Gastroesophageal sphincter (tissue), 4 donors: ENCODE measurements at regions not wholly inside any gene's neighbourhood (a gene's known extent, or its start where the extent isn't known, plus 50 kb on each side); places are given as distances from the start of the nearest gene placed in this dataset.

ENCODE experiments used
- ATAC-seq: fragments of 150-250 bp; one replicate; pipeline ENCODE4 v1.9.1; 2016; ENCODE audit warnings: mild to moderate bottlenecking, moderate library complexity
- H3K27ac ChIP-seq, 4 donors: fragments of 200-600 bp; sonication (generic) in 3 of 4; 1 replicate in 3 of 4; 2 replicates in 1 of 4; pipeline ENCODE4 v1.5.1; 2016 to 2019
- H3K27me3 ChIP-seq: fragments of 200-600 bp; sonication (generic); one replicate; pipeline ENCODE4 v1.5.1; 2019
- H3K36me3 ChIP-seq, 2 donors: fragments of 200-600 bp; sonication (generic); one replicate each; pipeline ENCODE4 v1.5.1; 2019; ENCODE audit warnings: control low read depth in 1 of 2
- H3K4me1 ChIP-seq, 3 donors: fragments of 200-600 bp; sonication (generic); 1 replicate in 2 of 3; 2 replicates in 1 of 3; pipeline ENCODE4 v1.5.1; 2016 to 2019; ENCODE audit warnings: control low read depth in 2 of 3
- H3K4me3 ChIP-seq, 2 donors: fragments of 200-600 bp; sonication (generic); one replicate each; pipeline ENCODE4 v1.5.1; 2019; ENCODE audit warnings: mild to moderate bottlenecking in 1 of 2, moderate library complexity in 1 of 2
- H3K9me3 ChIP-seq, 3 donors: fragments of 200-600 bp; sonication (generic); one replicate each; pipeline ENCODE4 v1.5.1; 2017 to 2019; ENCODE audit warnings: control low read depth in 2 of 3
- EP300 ChIP-seq: sonication (generic); formaldehyde crosslinking; IDR thresholded peaks from one replicate; pipeline ENCODE4 v1.6.1; 2017; ENCODE audit warnings: antibody characterized with exemption, mild to moderate bottlenecking
- POLR2A ChIP-seq, 2 donors: fragments of 450-650 bp; IDR thresholded peaks; one replicate each; pipeline ENCODE4 v1.6.1; 2017; ENCODE audit warnings: antibody characterized with exemption in 2 of 2, mild to moderate bottlenecking in 2 of 2, moderate library complexity in 1 of 2
- POLR2AphosphoS5 ChIP-seq: sonication (generic); formaldehyde crosslinking; IDR thresholded peaks from one replicate; pipeline ENCODE4 v1.6.1; 2017; ENCODE audit warnings: antibody characterized with exemption
- WGBS, 2 donors: methylation state at CpG; one replicate each; pipeline ENCODE4 v1.1.5; 2018; ENCODE audit warnings: low coverage in 1 of 2; 5-methylcytosine and 5-hydroxymethylcytosine counted together
- TF ChIP-seq, protein P1 (sequence below), 4 experiments: fragments of 200-600 bp in 2 of 4; fragments of 450-650 bp in 2 of 4; sonication (generic) in 1 of 4; IDR thresholded peaks; one replicate each; pipeline ENCODE4 v1.5.1; 2017 to 2019; ENCODE audit warnings: antibody characterized with exemption in 4 of 4, mild to moderate bottlenecking in 2 of 4, moderate library complexity in 2 of 4

DNA sequence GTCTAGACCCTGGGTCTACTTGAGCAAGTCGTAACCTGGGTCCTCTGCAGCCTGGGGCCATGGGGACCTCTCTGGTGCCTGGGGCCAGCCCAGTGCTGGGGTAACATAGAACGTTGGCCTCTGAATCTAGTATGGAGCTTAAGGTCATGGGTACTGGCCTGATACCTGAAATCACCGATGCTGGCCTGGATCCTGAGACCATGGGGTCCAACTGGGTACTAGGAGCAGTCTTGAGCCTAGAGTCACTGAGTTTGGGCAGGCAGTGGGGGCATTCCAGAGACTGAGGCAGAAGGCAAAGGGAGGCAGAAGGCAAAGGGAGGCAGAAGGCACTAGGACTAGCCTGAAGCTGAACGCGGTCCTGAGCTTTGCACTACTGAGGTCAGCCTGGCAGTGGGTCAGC lies 1121.1 kb upstream of the PRR20A start:
- no peak overlapping the region for H3K4me3 ChIP-seq
- ATAC-seq, result no peak
- H3K9me3 ChIP-seq, result no peaks in the 10 kb centered on the region
- no peaks in the 10 kb centered on the region for H3K36me3 ChIP-seq
- H3K27me3 ChIP-seq, result no peaks in the 10 kb centered on the region
- WGBS, 2 donors, result 50 to 90% methylated on average over 1 to 2 of the region's 5 CpGs
- H3K4me1 ChIP-seq, result no peaks in the 10 kb centered on the region
- H3K27ac ChIP-seq, result no peak overlapping the region
- TF ChIP-seq POLR2AphosphoS5 (no peak), POLR2A (IDR thresholded peaks at IDR 0.05) (no peak), EP300 (no peak)
- TF ChIP-seq, protein P1, sequence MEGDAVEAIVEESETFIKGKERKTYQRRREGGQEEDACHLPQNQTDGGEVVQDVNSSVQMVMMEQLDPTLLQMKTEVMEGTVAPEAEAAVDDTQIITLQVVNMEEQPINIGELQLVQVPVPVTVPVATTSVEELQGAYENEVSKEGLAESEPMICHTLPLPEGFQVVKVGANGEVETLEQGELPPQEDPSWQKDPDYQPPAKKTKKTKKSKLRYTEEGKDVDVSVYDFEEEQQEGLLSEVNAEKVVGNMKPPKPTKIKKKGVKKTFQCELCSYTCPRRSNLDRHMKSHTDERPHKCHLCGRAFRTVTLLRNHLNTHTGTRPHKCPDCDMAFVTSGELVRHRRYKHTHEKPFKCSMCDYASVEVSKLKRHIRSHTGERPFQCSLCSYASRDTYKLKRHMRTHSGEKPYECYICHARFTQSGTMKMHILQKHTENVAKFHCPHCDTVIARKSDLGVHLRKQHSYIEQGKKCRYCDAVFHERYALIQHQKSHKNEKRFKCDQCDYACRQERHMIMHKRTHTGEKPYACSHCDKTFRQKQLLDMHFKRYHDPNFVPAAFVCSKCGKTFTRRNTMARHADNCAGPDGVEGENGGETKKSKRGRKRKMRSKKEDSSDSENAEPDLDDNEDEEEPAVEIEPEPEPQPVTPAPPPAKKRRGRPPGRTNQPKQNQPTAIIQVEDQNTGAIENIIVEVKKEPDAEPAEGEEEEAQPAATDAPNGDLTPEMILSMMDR (IDR thresholded peaks at IDR 0.05), result no peak

DNA sequence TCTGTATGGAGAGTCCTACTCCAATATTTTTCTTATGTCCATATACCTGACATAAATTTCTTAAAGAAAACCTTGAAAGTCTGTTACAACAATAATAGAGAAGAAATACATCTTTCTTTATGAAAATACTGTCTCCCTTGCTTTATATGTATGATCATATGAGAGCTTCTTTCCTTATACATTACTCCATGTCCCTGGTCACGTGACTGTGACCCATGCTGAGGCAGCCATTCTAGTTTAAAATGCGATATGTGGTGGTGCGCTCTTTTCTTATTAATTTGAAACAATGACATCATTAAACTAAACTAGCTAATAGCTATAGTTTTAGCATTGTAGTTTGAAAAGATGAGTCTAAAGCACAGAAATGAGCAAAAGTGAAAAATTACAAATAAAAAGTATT lies 1120.3 kb upstream of the PRR20A start:
- Histone ChIP-seq H3K27me3 (no peaks in the 10 kb centered on the region), H3K27ac (no peak overlapping the region), H3K36me3 (no peaks in the 10 kb centered on the region), H3K4me3 (no peak overlapping the region), H3K9me3 (no peaks in the 10 kb centered on the region), H3K4me1 (no peaks in the 10 kb centered on the region)
- ATAC-seq, result no peak
- TF ChIP-seq EP300, result no peak
- 85 to 89% methylated on average over 3 of the region's 3 CpGs for WGBS, 2 donors

- no peaks in the 10 kb centered on the region for H3K36me3 ChIP-seq
- TF ChIP-seq POLR2AphosphoS5 (no peak), EP300 (no peak), POLR2A (IDR thresholded peaks at IDR 0.05) (no peak)
- TF ChIP-seq, protein P1 (IDR thresholded peaks at IDR 0.05), result no peak
- H3K27me3 ChIP-seq, result no peaks in the 10 kb centered on the region
- H3K4me3 ChIP-seq, result no peak overlapping the region
- no peaks in the 10 kb centered on the region for H3K4me1 ChIP-seq
- H3K27ac ChIP-seq, result no peak overlapping the region
- ATAC-seq, result no peak
- WGBS, 2 donors, result 84 to 93% methylated on average over 2 to 5 of the region's 8 CpGs
- H3K9me3 ChIP-seq, result no peaks in the 10 kb centered on the region
Observed at GRCh38 chr13:56039992-56040391, 1100.7 kb upstream of the PRR20A start.

DNA sequence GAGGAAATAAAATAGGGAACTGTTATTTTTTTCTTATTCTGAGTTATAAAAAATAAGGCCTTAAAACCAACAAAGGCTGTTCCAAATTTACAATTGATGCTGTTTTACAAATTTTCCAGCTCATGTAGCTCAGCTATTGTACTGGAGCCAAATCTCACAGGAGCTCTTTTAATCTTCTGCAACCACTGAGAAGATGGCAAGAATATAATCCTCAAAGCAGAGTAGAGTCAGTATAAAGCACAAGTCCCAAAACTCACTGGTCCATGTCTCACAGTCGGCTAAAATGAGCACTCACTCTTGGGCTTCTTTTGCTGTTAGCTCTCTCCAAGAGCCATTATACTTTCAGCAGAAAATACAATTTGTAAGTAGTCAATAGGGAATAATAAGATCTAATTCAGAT lies 1074.4 kb upstream of the PRR20A start:
- WGBS, 2 donors, result 63 to 100% methylated on average over 1 of the region's 1 CpG
- no peak for ATAC-seq
- TF ChIP-seq, protein P1 (IDR thresholded peaks at IDR 0.05), result no peak
- TF ChIP-seq POLR2AphosphoS5 (no peak), POLR2A (IDR thresholded peaks at IDR 0.05) (no peak), EP300 (no peak)
- H3K4me1 ChIP-seq, result no peaks in the 10 kb centered on the region
- no peak overlapping the region for H3K27ac ChIP-seq
- H3K4me3 ChIP-seq, result no peak overlapping the region
- no peaks in the 10 kb centered on the region for H3K27me3 ChIP-seq
- H3K36me3 ChIP-seq, result no peaks in the 10 kb centered on the region
- H3K9me3 ChIP-seq, result no peaks in the 10 kb centered on the region

DNA sequence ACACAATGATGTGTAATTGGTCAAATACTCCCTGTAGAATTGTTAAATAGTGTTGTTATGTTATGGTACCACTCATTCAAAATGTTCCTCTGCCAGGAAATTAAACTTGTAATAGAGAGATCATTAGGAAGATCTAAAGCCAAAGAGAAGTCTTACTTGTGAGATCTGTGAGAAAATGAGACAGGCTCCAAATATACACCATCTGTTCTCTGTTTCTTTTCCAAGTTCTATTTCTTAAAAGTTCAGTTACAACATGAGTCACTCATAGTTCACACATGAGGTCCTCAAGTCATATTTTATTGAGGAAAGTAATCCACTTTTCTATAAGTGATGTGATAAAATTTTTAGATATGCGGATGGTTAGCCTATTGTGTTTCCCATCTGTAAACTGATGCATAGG lies 1038.1 kb upstream of the PRR20A start:
- H3K9me3 ChIP-seq, result peaks cover 0 to 23% (median 0%) of the 10 kb centered on the region in 3 donors
- 57 to 70% methylated on average over 1 of the region's 1 CpG for WGBS, 2 donors
- TF ChIP-seq POLR2AphosphoS5 (no peak), POLR2A (IDR thresholded peaks at IDR 0.05) (no peak), EP300 (no peak)
- TF ChIP-seq, protein P1 (IDR thresholded peaks at IDR 0.05), result no peak
- H3K36me3 ChIP-seq, result no peaks in the 10 kb centered on the region
- no peaks in the 10 kb centered on the region for H3K27me3 ChIP-seq
- H3K27ac ChIP-seq, result no peak overlapping the region
- ATAC-seq, result no peak
- H3K4me3 ChIP-seq, result no peak overlapping the region
- H3K4me1 ChIP-seq, result no peaks in the 10 kb centered on the region
